ENCODE measurements at regions not wholly inside any gene's neighbourhood (a gene's known extent, or its start where the extent isn't known, plus 50 kb on each side); places are given as distances from the start of the nearest gene placed in this dataset.
A peak's percentile ranks its signal among the peaks of the same experiment; 100 is the strongest.

- WGBS, 2 donors = 61 to 64% methylated on average over 3 of the region's 3 CpGs
These were observed 142.0 kb downstream of the TMEM18 start for GRCh38 chr2:535222-535621.

GRCh38 chr2:529852-530251 is 147.4 kb downstream of the TMEM18 start:
- Histone ChIP-seq H3K9me3 (no peaks in the 10 kb centered on the region), H3K4me3 (no peak overlapping the region), H3K4me1 (no peaks in the 10 kb centered on the region), H3K27ac (no peak overlapping the region), H3K36me3 (replicated peaks in 1 of 2; ENCODE audit: insufficient read depth in 1 of 2, low read depth in 2 of 2) (no peaks in the 10 kb centered on the region), H3K27me3 (no peaks in the 10 kb centered on the region)
- ATAC-seq (no peak), DNase-seq (no peak)
- no peak for TF ChIP-seq POLR2A (IDR thresholded peaks at IDR 0.05)
- TF ChIP-seq CTCF (IDR thresholded peaks at IDR 0.05) = no peak
- intact Hi-C loops (cut with DNase I) = loop anchor here (10.0 kb wide), 1 partner anchor 95 kb away; no protein-coding TSS in a partner anchor
- 66 to 71% methylated on average over 2 of the region's 2 CpGs for WGBS, 2 donors

More at GRCh38 chr2:535222-535621, 142.0 kb downstream of the TMEM18 start:
- Histone ChIP-seq H3K9me3 (peaks cover 0 to 7% (median 0%) of the 10 kb centered on the region in 3 donors), H3K27me3 (peaks cover 0 to 3% of the 10 kb centered on the region in 2 donors), H3K4me3 (no peak overlapping the region), H3K4me1 (no peaks in the 10 kb centered on the region), H3K36me3 (replicated peaks in 1 of 2; ENCODE audit: insufficient read depth in 1 of 2, low read depth in 2 of 2) (no peaks in the 10 kb centered on the region), H3K27ac (no peak overlapping the region)
- intact Hi-C loops (cut with DNase I) = loop anchor here (10.0 kb wide), 1 partner anchor 90 kb away; no protein-coding TSS in a partner anchor
- no peak for DNase-seq
- no peak for TF ChIP-seq POLR2A (IDR thresholded peaks at IDR 0.05)
- TF ChIP-seq CTCF (IDR thresholded peaks at IDR 0.05) = no peak
- ATAC-seq = no peak

- no peak overlapping the region for H3K4me3 ChIP-seq
- ATAC-seq = no peak
- H3K4me1 ChIP-seq = no peaks in the 10 kb centered on the region
- intact Hi-C loops (cut with DNase I) = no loop called here
- WGBS, 2 donors = 0 to 2% methylated on average over 2 of the region's 2 CpGs
- H3K27me3 ChIP-seq = no peaks in the 10 kb centered on the region
- no peak for DNase-seq
- TF ChIP-seq CTCF (IDR thresholded peaks at IDR 0.05) (peak in 4 of 7 experiments; percentile 32 to 40 (median 36)), POLR2A (IDR thresholded peaks at IDR 0.05) (no peak)
- H3K36me3 ChIP-seq (replicated peaks in 1 of 2; ENCODE audit: insufficient read depth in 1 of 2, low read depth in 2 of 2) = no peaks in the 10 kb centered on the region
- no peaks in the 10 kb centered on the region for H3K9me3 ChIP-seq
- H3K27ac ChIP-seq = no peak overlapping the region
These were observed 147.8 kb downstream of the TMEM18 start for GRCh38 chr2:529424-529823.

GRCh38 chr2:527581-527980 is 149.6 kb downstream of the TMEM18 start:
- Histone ChIP-seq H3K4me1 (no peaks in the 10 kb centered on the region), H3K9me3 (no peaks in the 10 kb centered on the region), H3K4me3 (no peak overlapping the region), H3K27ac (no peak overlapping the region), H3K36me3 (replicated peaks in 1 of 2; ENCODE audit: insufficient read depth in 1 of 2, low read depth in 2 of 2) (no peaks in the 10 kb centered on the region), H3K27me3 (no peaks in the 10 kb centered on the region)
- intact Hi-C loops (cut with DNase I) = no loop called here
- TF ChIP-seq POLR2A (IDR thresholded peaks at IDR 0.05) = no peak
- TF ChIP-seq CTCF (IDR thresholded peaks at IDR 0.05) = no peak
- ATAC-seq = no peak
- WGBS, 2 donors = 53 to 60% methylated on average over 12 of the region's 12 CpGs
- no peak for DNase-seq

GRCh38 chr2:526918-527317 is 150.3 kb downstream of the TMEM18 start:
- Histone ChIP-seq H3K4me3 (no peak overlapping the region), H3K27me3 (no peaks in the 10 kb centered on the region), H3K9me3 (no peaks in the 10 kb centered on the region), H3K36me3 (replicated peaks in 1 of 2; ENCODE audit: insufficient read depth in 1 of 2, low read depth in 2 of 2) (no peaks in the 10 kb centered on the region), H3K4me1 (no peaks in the 10 kb centered on the region), H3K27ac (no peak overlapping the region)
- intact Hi-C loops (cut with DNase I) = no loop called here
- WGBS, 2 donors = 84 to 85% methylated on average over 5 of the region's 5 CpGs
- TF ChIP-seq POLR2A (IDR thresholded peaks at IDR 0.05) = no peak
- no peak for TF ChIP-seq CTCF (IDR thresholded peaks at IDR 0.05)
- DNase-seq = no peak
- no peak for ATAC-seq

All from body of pancreas (tissue), 4 donors.